GM23338 (cell line): ENCODE measurements at regions not wholly inside any gene's neighbourhood (a gene's known extent, or its start where the extent isn't known, plus 50 kb on each side); places are given as distances from the start of the nearest gene placed in this dataset.

Experiments
- ATAC-seq: fragments of 200-7000 bp; cut with Tn5 transposase; 3 replicates; pipeline ENCODE4 v1.9.1; 2020
- DNase-seq: peaks from one replicate; pipeline ENCODE4 v3.0.0-alpha.2; 2015; ENCODE audit warnings: low spot score
- H2AFZ ChIP-seq: fragments of 200-600 bp; sonication (generic); 2 replicates; pipeline ENCODE4 v1.8.0; 2016; ENCODE audit warnings: antibody characterized with exemption, mild to moderate bottlenecking, moderate library complexity
- H3F3A ChIP-seq: fragments of 200-600 bp; sonication (generic); replicated peaks from 2 replicates; pipeline ENCODE4 v1.8.0; 2017; ENCODE audit warnings: antibody characterized with exemption, mixed run types, low read depth
- H3K27ac ChIP-seq: fragments of 200-600 bp; sonication (generic); 2 replicates; pipeline ENCODE4 v1.6.1; 2016; ENCODE audit warnings: low read depth
- H3K27me3 ChIP-seq: fragments of 200-600 bp; sonication (generic); 2 replicates; pipeline ENCODE4 v1.8.0; 2016; ENCODE audit warnings: mild to moderate bottlenecking, mixed run types, moderate library complexity; ENCODE audit not compliant: insufficient read depth
- H3K36me3 ChIP-seq: fragments of 200-600 bp; sonication (generic); 2 replicates; pipeline ENCODE4 v1.8.0; 2016; ENCODE audit warnings: mild to moderate bottlenecking; ENCODE audit not compliant: insufficient read depth
- H3K4me1 ChIP-seq: fragments of 200-600 bp; sonication (generic); 2 replicates; pipeline ENCODE4 v1.8.0; 2016; ENCODE audit warnings: mild to moderate bottlenecking, moderate library complexity; ENCODE audit not compliant: insufficient read depth
- H3K4me2 ChIP-seq: fragments of 200-600 bp; sonication (generic); 2 replicates; pipeline ENCODE4 v1.7.1; 2017; ENCODE audit warnings: mixed run types
- H3K4me3 ChIP-seq: fragments of 200-600 bp; sonication (generic); 2 replicates; pipeline ENCODE4 v1.6.1; 2016; ENCODE audit warnings: mixed run types
- H3K79me2 ChIP-seq: fragments of 200-600 bp; sonication (generic); replicated peaks from 2 replicates; pipeline ENCODE4 v1.8.0; 2017; ENCODE audit warnings: mild to moderate bottlenecking; ENCODE audit not compliant: insufficient read depth
- H3K9me2 ChIP-seq: fragments of 200-600 bp; sonication (generic); 2 replicates; pipeline ENCODE4 v1.8.0; 2017; ENCODE audit not compliant: insufficient read depth
- H4K20me1 ChIP-seq: fragments of 200-600 bp; sonication (generic); replicated peaks from 2 replicates; pipeline ENCODE4 v1.8.0; 2017; ENCODE audit warnings: mild to moderate bottlenecking; ENCODE audit not compliant: insufficient read depth
- H3K27ac Mint-ChIP-seq: 2 replicates; pipeline ENCODE4 v1.8.0; 2020; ENCODE audit warnings: inconsistent platforms, mild to moderate bottlenecking, moderate library complexity, mixed read lengths
- H3K27me3 Mint-ChIP-seq: 3 replicates; pipeline ENCODE4 v1.8.0; 2022; ENCODE audit warnings: low read depth, mild to moderate bottlenecking, moderate library complexity, mixed read lengths, inconsistent platforms; ENCODE audit not compliant: insufficient read depth, poor library complexity
- H3K36me3 Mint-ChIP-seq: 3 replicates; pipeline ENCODE4 v1.8.0; 2021; ENCODE audit warnings: low read depth, mild to moderate bottlenecking, inconsistent platforms, moderate library complexity, mixed read lengths
- H3K4me1 Mint-ChIP-seq: 3 replicates; pipeline ENCODE4 v1.8.0; 2020; ENCODE audit warnings: mild to moderate bottlenecking, inconsistent platforms, mixed read lengths
- H3K4me3 Mint-ChIP-seq: 3 replicates; pipeline ENCODE4 v1.8.0; 2021; ENCODE audit warnings: moderate library complexity, mild to moderate bottlenecking, inconsistent platforms, mixed read lengths
- H3K9me3 Mint-ChIP-seq: 3 replicates; pipeline ENCODE4 v1.8.0; 2020; ENCODE audit warnings: moderate library complexity, mild to moderate bottlenecking, inconsistent platforms, mixed read lengths
- CREB1 ChIP-seq: fragments of 250-450 bp; sonication (Bioruptor Pico); IDR thresholded peaks from 2 replicates; pipeline ENCODE4 v1.5.0; 2020; ENCODE audit warnings: low read depth, mild to moderate bottlenecking, moderate library complexity
- CTCF ChIP-seq, 2 experiments: fragments of 200-600 bp in 1 of 2; sonication (generic) in 1 of 2; conservative IDR thresholded peaks; 2 replicates each; pipeline versions ENCODE4 v1.5.1 to v1.6.1; 2016 to 2017; ENCODE audit warnings: antibody characterized with exemption in 2 of 2, low read depth in 2 of 2, mild to moderate bottlenecking in 2 of 2, moderate library complexity in 1 of 2
- ETS1 ChIP-seq: IDR thresholded peaks from 2 replicates; pipeline ENCODE4 v1.6.1; 2016; ENCODE audit warnings: antibody characterized with exemption
- EZH2 ChIP-seq: fragments of 200-600 bp; sonication (generic); IDR thresholded peaks from one replicate; pipeline ENCODE4 v1.8.0; 2017; ENCODE audit warnings: antibody characterized with exemption, mild to moderate bottlenecking, low read depth; ENCODE audit not compliant: unreplicated experiment
- EZH2phosphoT487 ChIP-seq: fragments of 200-600 bp; sonication (generic); IDR thresholded peaks from one replicate; pipeline ENCODE4 v1.8.1; 2018; ENCODE audit warnings: antibody characterized with exemption; ENCODE audit not compliant: unreplicated experiment
- JUNB ChIP-seq: IDR thresholded peaks from one replicate; pipeline ENCODE4 v1.6.1; 2016; ENCODE audit warnings: antibody characterized with exemption; ENCODE audit not compliant: unreplicated experiment
- NANOG ChIP-seq: IDR thresholded peaks from 2 replicates; pipeline ENCODE4 v1.6.1; 2016; ENCODE audit warnings: antibody characterized with exemption, borderline replicate concordance
- POLR2AphosphoS5 ChIP-seq: IDR thresholded peaks from 2 replicates; pipeline ENCODE4 v1.6.1; 2016; ENCODE audit warnings: antibody characterized with exemption, low read depth
- REST ChIP-seq: IDR thresholded peaks from one replicate; pipeline ENCODE4 v1.6.1; 2018; ENCODE audit warnings: antibody characterized with exemption; ENCODE audit not compliant: unreplicated experiment
- STAT1 ChIP-seq: IDR thresholded peaks from one replicate; pipeline ENCODE4 v1.6.1; 2016; ENCODE audit warnings: antibody characterized with exemption; ENCODE audit not compliant: unreplicated experiment
- ZNF114 ChIP-seq: fragments of 250-450 bp; sonication (Bioruptor Pico); IDR thresholded peaks from 2 replicates; pipeline ENCODE4 v1.5.0; 2020; ENCODE audit warnings: mild to moderate bottlenecking, moderate library complexity
- ZNF331 ChIP-seq: fragments of 250-450 bp; sonication (Bioruptor Pico); IDR thresholded peaks from 2 replicates; pipeline ENCODE4 v1.5.0; 2020; ENCODE audit warnings: low read depth, mild to moderate bottlenecking, moderate library complexity

GRCh38 chr6:33957131-33957891, 153.5 kb upstream of the MLN start (continued):
- TF ChIP-seq ZNF331 (CRISPR knock-in tag) (no peak), EZH2phosphoT487 (no peak), ZNF114 (no peak), POLR2AphosphoS5 (no peak), NANOG (no peak), REST (no peak), CREB1 (CRISPR knock-in tag) (no peak), STAT1 (no peak)

- DNase-seq (no peak), ATAC-seq (no peak)
- no peaks in the 10 kb centered on the region for H3K36me3 ChIP-seq
- no peaks in the 10 kb centered on the region for H3K9me2 ChIP-seq
- peaks cover 13% of the 10 kb centered on the region for H3K4me1 ChIP-seq
- H3K4me3 Mint-ChIP-seq: no peak overlapping the region
- no peak overlapping the region for H3K27ac ChIP-seq
- no peak overlapping the region for H3K27ac Mint-ChIP-seq
- H3K4me3 ChIP-seq: no peak overlapping the region
- peaks cover 23% of the 10 kb centered on the region for H3K27me3 Mint-ChIP-seq
- no peaks in the 10 kb centered on the region for H3F3A ChIP-seq
- H3K4me1 Mint-ChIP-seq: peaks cover 30% of the 10 kb centered on the region
- H3K79me2 ChIP-seq: no peaks in the 10 kb centered on the region
- H4K20me1 ChIP-seq: no peaks in the 10 kb centered on the region
- H3K9me3 Mint-ChIP-seq: no peaks in the 10 kb centered on the region
- H3K36me3 Mint-ChIP-seq: no peaks in the 10 kb centered on the region
- no peak overlapping the region for H2AFZ ChIP-seq
- no peak overlapping the region for H3K4me2 ChIP-seq
- no peaks in the 10 kb centered on the region for H3K27me3 ChIP-seq
- TF ChIP-seq STAT1 (no peak), JUNB (no peak), ZNF331 (CRISPR knock-in tag) (no peak), CREB1 (CRISPR knock-in tag) (no peak), ZNF114 (no peak), ETS1 (no peak), CTCF (conservative IDR thresholded peaks at IDR 0.05; ENCODE audit: low read depth in 2 of 2) (no peak), REST (no peak), EZH2 (no peak), NANOG (no peak), EZH2phosphoT487 (no peak)
These were observed 152.4 kb upstream of the MLN start for GRCh38 chr6:33956206-33956605.
